Activated naive CD8-positive, alpha-beta T cell treated with anti-CD3 and anti-CD28 coated beads for 36 hours (primary cell): ENCODE measurements at regions not wholly inside any gene's neighbourhood (a gene's known extent, or its start where the extent isn't known, plus 50 kb on each side); places are given as distances from the start of the nearest gene placed in this dataset.

Experiments
- DNase-seq: peaks from one replicate; pipeline ENCODE4 v3.0.0; 2021
- H3K27ac Mint-ChIP-seq: one replicate; pipeline ENCODE4 v1.8.0; 2022; ENCODE audit warnings: mild to moderate bottlenecking, moderate library complexity, mixed read lengths
- H3K27me3 Mint-ChIP-seq: one replicate; pipeline ENCODE4 v1.8.0; 2022; ENCODE audit warnings: mild to moderate bottlenecking, mixed read lengths
- H3K36me3 Mint-ChIP-seq: one replicate; pipeline ENCODE4 v1.8.0; 2021; ENCODE audit warnings: mild to moderate bottlenecking, mixed read lengths
- H3K4me1 Mint-ChIP-seq: one replicate; pipeline ENCODE4 v1.8.0; 2021; ENCODE audit warnings: mixed read lengths
- H3K4me3 Mint-ChIP-seq: one replicate; pipeline ENCODE4 v1.8.0; 2022; ENCODE audit warnings: mild to moderate bottlenecking, moderate library complexity, mixed read lengths
- H3K9me3 Mint-ChIP-seq: one replicate; pipeline ENCODE4 v1.8.0; 2022; ENCODE audit warnings: mixed read lengths

- H3K9me3 Mint-ChIP-seq, result no peaks in the 10 kb centered on the region
- H3K27me3 Mint-ChIP-seq, result peaks cover 31% of the 10 kb centered on the region
- no peak for DNase-seq
- H3K36me3 Mint-ChIP-seq, result no peaks in the 10 kb centered on the region
- H3K4me1 Mint-ChIP-seq, result peaks cover 6% of the 10 kb centered on the region
- H3K4me3 Mint-ChIP-seq, result no peak overlapping the region
- H3K27ac Mint-ChIP-seq, result no peak overlapping the region
Observed at GRCh38 chr17:33668516-33668915, 375.4 kb upstream of the ASIC2 start.

- H3K4me3 Mint-ChIP-seq, result no peak overlapping the region
- peaks cover 11% of the 10 kb centered on the region for H3K4me1 Mint-ChIP-seq
- H3K27me3 Mint-ChIP-seq, result peaks cover 25% of the 10 kb centered on the region
- H3K36me3 Mint-ChIP-seq, result no peaks in the 10 kb centered on the region
- no peak overlapping the region for H3K27ac Mint-ChIP-seq
- DNase-seq, result no peak
- H3K9me3 Mint-ChIP-seq, result no peaks in the 10 kb centered on the region
Observed at GRCh38 chr17:33671491-33671890, 378.4 kb upstream of the ASIC2 start.

DNA sequence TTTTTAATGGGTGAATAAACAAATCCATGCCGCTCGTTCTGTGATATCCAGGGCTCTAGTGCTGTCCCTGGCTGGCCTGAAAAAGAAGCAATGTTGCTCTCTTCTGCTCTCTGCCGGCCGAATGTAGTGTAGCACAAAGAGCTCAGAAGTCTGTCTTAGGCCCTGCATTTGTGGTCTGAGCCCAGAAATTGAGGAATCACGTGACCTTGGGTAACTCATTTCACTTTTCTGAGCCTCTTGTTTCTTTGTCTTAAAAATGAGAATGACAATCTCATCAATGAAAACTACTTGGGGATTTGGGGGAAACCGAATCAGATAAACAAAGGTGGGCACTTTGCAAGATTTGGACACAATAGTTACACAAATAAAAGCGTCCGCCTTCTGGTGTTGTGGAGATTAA is 381.6 kb upstream of the ASIC2 start:
- Mint-ChIP-seq H3K36me3 (no peaks in the 10 kb centered on the region), H3K27me3 (peaks cover 33% of the 10 kb centered on the region), H3K27ac (no peak overlapping the region), H3K4me1 (peaks cover 10% of the 10 kb centered on the region), H3K4me3 (no peak overlapping the region), H3K9me3 (no peaks in the 10 kb centered on the region)
- DNase-seq, result peak; percentile 33

GRCh38 chr17:33676444-33676843 is 383.3 kb upstream of the ASIC2 start:
- DNase-seq, result no peak
- Mint-ChIP-seq H3K4me1 (peaks cover 10% of the 10 kb centered on the region), H3K4me3 (no peak overlapping the region), H3K27me3 (peaks cover 30% of the 10 kb centered on the region), H3K9me3 (no peaks in the 10 kb centered on the region), H3K36me3 (no peaks in the 10 kb centered on the region), H3K27ac (no peak overlapping the region)

GRCh38 chr17:33679595-33679994 is 386.5 kb upstream of the ASIC2 start:
- H3K36me3 Mint-ChIP-seq, result no peaks in the 10 kb centered on the region
- no peaks in the 10 kb centered on the region for H3K9me3 Mint-ChIP-seq

DNA sequence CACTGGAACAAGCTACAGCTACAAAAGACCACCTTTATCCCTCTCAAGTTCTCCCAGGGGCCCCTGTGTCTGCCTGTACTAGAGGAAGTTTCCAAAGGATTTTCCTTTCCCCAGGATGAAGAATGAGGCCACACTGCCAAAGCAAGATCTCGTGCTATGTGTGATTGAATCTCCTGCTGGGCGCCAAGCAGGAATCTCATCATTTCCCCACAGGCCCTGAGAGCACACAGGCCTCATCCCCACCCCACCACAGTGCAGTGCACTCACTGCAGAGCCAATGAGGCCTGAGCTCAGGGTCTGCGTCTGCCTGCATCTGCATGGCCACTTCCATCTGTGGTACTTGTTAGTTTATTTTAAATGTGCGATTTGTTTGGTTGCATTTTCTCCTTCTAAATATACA is 387.4 kb upstream of the ASIC2 start:
- DNase-seq, result no peak
- H3K27me3 Mint-ChIP-seq, result peaks cover 12% of the 10 kb centered on the region
- no peaks in the 10 kb centered on the region for H3K9me3 Mint-ChIP-seq
- H3K4me1 Mint-ChIP-seq, result peaks cover 10% of the 10 kb centered on the region
- H3K4me3 Mint-ChIP-seq, result no peak overlapping the region
- no peak overlapping the region for H3K27ac Mint-ChIP-seq
- H3K36me3 Mint-ChIP-seq, result no peaks in the 10 kb centered on the region

More at GRCh38 chr17:33679595-33679994, 386.5 kb upstream of the ASIC2 start:
- Mint-ChIP-seq H3K27me3 (peaks cover 14% of the 10 kb centered on the region), H3K27ac (no peak overlapping the region), H3K4me1 (peaks cover 10% of the 10 kb centered on the region), H3K4me3 (no peak overlapping the region)
- no peak for DNase-seq

DNA sequence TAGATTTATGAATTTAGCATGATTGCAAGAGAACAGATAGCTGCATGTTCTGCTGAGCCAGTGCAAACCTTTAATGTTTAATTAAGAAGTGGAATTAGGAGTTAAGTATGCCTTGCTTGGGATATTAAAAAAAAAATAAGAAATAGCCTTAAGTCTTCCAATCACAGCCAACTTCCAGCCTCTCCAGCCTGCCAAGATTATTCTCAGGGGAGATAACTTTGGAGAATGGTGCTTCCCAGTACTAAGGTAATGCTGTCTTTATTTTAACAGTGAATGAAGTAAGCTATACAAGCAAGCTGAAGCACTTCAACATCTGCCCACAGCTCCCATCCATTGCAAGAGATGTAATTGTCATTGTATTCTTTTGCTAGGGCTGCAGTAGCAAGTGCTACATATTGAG is 389.5 kb upstream of the ASIC2 start:
- Mint-ChIP-seq H3K36me3 (no peaks in the 10 kb centered on the region), H3K27ac (no peak overlapping the region)

DNA sequence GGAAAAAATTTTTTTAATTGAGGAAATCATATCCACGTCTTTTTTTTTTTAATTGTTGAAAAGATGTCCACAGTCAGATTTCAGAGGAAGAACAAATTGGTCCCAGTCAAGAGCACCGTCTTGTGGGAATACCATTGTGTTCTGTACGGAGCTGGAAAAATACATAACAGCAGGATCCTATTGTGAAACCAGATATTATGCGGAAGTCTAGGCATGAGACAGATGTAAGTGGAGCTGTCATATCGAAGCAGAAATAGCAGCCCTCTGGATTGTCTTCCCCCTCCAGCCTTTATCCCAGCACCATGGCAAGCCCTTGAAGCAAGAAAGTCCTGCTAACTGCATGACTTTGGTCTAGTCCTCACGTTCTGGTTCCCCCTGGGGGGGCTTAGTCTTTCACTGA is 391.6 kb upstream of the ASIC2 start:
- no peaks in the 10 kb centered on the region for H3K9me3 Mint-ChIP-seq
- no peak overlapping the region for H3K27ac Mint-ChIP-seq
- H3K4me3 Mint-ChIP-seq, result no peak overlapping the region
- no peaks in the 10 kb centered on the region for H3K36me3 Mint-ChIP-seq
- no peak for DNase-seq
- H3K27me3 Mint-ChIP-seq, result peaks cover 7% of the 10 kb centered on the region
- no peaks in the 10 kb centered on the region for H3K4me1 Mint-ChIP-seq

More for the DNA sequence above, 389.5 kb upstream of the ASIC2 start:
- Mint-ChIP-seq H3K9me3 (no peaks in the 10 kb centered on the region), H3K27me3 (peaks cover 12% of the 10 kb centered on the region), H3K4me3 (no peak overlapping the region), H3K4me1 (no peaks in the 10 kb centered on the region)
- no peak for DNase-seq

DNA sequence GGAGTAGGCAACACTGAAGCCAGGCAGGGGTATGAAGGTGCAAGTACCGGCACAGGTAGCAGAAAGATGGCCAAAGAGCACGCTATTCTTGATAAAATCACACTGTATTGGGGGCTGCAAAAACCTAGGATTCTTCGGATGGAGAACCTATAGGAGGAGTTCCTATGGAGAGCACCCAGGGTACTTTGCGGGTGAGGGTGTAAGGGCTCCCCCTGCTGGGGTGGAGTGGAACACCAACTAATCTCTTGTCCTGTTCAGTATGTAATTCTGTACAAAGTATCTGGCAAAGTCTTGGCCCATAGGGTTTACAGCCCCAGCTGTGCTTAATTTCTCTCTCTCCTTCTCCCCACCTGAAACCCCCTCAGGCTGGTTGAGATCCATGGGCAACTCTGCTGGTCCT is 393.1 kb upstream of the ASIC2 start:
- no peaks in the 10 kb centered on the region for H3K9me3 Mint-ChIP-seq
- no peaks in the 10 kb centered on the region for H3K4me1 Mint-ChIP-seq
- DNase-seq, result peak; percentile 20
- H3K4me3 Mint-ChIP-seq, result no peak overlapping the region
- no peaks in the 10 kb centered on the region for H3K36me3 Mint-ChIP-seq
- H3K27ac Mint-ChIP-seq, result no peak overlapping the region
- peaks cover 3% of the 10 kb centered on the region for H3K27me3 Mint-ChIP-seq

DNA sequence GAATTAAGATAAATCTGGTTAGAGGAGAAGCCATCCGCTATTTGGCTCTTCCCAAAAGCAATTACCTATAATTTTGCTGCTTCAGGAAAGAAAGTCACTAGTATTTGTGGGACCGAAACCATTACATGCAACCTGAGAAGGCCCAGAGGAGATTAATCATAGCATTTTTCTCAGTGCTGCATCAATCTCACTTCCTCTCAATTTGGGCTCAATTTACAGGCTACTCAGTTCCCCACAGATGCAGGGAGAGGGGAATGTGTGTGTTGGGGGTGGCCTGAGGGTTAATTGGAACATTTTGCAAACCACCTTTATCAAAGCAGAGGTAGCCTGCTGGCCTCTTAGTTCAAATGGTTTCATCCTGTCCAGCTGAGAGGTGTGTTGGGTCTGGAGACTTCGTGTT is 394.7 kb upstream of the ASIC2 start:
- H3K4me3 Mint-ChIP-seq, result no peak overlapping the region
- no peaks in the 10 kb centered on the region for H3K4me1 Mint-ChIP-seq
- no peaks in the 10 kb centered on the region for H3K9me3 Mint-ChIP-seq
- H3K27ac Mint-ChIP-seq, result no peak overlapping the region
- no peak for DNase-seq
- H3K27me3 Mint-ChIP-seq, result peaks cover 3% of the 10 kb centered on the region
- H3K36me3 Mint-ChIP-seq, result no peaks in the 10 kb centered on the region

GRCh38 chr17:33688771-33689170 is 395.7 kb upstream of the ASIC2 start:
- no peak for DNase-seq
- Mint-ChIP-seq H3K4me1 (no peaks in the 10 kb centered on the region), H3K9me3 (no peaks in the 10 kb centered on the region), H3K27me3 (peaks cover 3% of the 10 kb centered on the region), H3K36me3 (no peaks in the 10 kb centered on the region), H3K27ac (no peak overlapping the region), H3K4me3 (no peak overlapping the region)

DNA sequence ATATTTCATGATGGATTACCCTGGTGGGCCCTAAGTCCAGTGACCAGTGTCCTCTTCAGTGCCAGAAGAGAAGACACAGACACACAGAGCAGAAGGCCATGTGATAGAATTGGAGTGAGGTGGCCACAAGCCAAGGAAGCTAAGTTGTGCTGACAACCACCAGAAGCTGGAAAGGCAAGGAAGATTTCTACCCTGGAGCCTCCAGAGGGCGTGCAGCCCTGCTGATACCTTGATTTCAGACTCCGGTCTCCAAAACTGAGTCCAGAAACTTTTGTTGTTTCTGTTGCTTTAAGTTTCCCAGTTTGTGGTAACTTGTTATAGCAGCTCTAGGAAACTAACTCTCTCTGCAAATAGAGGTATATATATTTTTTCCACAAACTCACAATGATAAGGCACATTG is 396.6 kb upstream of the ASIC2 start:
- Mint-ChIP-seq H3K9me3 (no peaks in the 10 kb centered on the region), H3K27me3 (peaks cover 12% of the 10 kb centered on the region), H3K4me3 (no peak overlapping the region), H3K4me1 (no peaks in the 10 kb centered on the region), H3K36me3 (no peaks in the 10 kb centered on the region), H3K27ac (no peak overlapping the region)
- no peak for DNase-seq

DNA sequence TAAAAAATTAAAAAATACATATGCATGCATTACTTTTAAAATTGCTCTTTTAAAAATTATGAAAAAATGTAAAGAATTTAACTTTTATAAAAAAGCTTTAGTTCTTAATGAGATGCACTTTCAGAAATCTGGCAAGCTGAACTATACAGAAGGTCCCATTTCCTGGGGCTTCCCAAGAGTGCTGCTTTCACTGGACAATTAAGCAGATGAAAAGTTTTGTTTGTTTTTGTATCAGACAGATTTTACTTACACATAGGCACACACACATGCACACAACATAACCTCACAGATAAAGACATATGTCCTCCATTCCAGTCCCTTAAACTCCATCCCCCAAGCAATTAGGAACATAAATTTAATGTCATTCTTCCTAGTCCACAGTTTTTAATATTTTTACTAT is 402.3 kb upstream of the ASIC2 start:
- DNase-seq, result no peak
- Mint-ChIP-seq H3K27me3 (peaks cover 15% of the 10 kb centered on the region), H3K9me3 (no peaks in the 10 kb centered on the region), H3K27ac (no peak overlapping the region), H3K4me1 (no peaks in the 10 kb centered on the region), H3K36me3 (no peaks in the 10 kb centered on the region), H3K4me3 (no peak overlapping the region)

- H3K9me3 Mint-ChIP-seq, result no peaks in the 10 kb centered on the region
- H3K27me3 Mint-ChIP-seq, result peaks cover 15% of the 10 kb centered on the region
- H3K36me3 Mint-ChIP-seq, result no peaks in the 10 kb centered on the region
- DNase-seq, result no peak
- no peaks in the 10 kb centered on the region for H3K4me1 Mint-ChIP-seq
- no peak overlapping the region for H3K27ac Mint-ChIP-seq
- no peak overlapping the region for H3K4me3 Mint-ChIP-seq
Observed at GRCh38 chr17:33696102-33696501, 403.0 kb upstream of the ASIC2 start.

- H3K27me3 Mint-ChIP-seq, result peaks cover 15% of the 10 kb centered on the region
- H3K36me3 Mint-ChIP-seq, result no peaks in the 10 kb centered on the region
- no peaks in the 10 kb centered on the region for H3K9me3 Mint-ChIP-seq
- no peaks in the 10 kb centered on the region for H3K4me1 Mint-ChIP-seq
- H3K4me3 Mint-ChIP-seq, result no peak overlapping the region
- no peak overlapping the region for H3K27ac Mint-ChIP-seq
- DNase-seq, result no peak
Observed at GRCh38 chr17:33697557-33697956, 404.5 kb upstream of the ASIC2 start.

- no peak overlapping the region for H3K4me3 Mint-ChIP-seq
- peaks cover 3% of the 10 kb centered on the region for H3K27me3 Mint-ChIP-seq
- peaks cover 5% of the 10 kb centered on the region for H3K9me3 Mint-ChIP-seq
- no peaks in the 10 kb centered on the region for H3K36me3 Mint-ChIP-seq
- DNase-seq, result no peak
- H3K27ac Mint-ChIP-seq, result no peak overlapping the region
- H3K4me1 Mint-ChIP-seq, result no peaks in the 10 kb centered on the region
Observed at GRCh38 chr17:33701910-33702309, 408.8 kb upstream of the ASIC2 start.

- Mint-ChIP-seq H3K27me3 (peaks cover 3% of the 10 kb centered on the region), H3K9me3 (peaks cover 5% of the 10 kb centered on the region), H3K27ac (no peak overlapping the region), H3K36me3 (no peaks in the 10 kb centered on the region), H3K4me3 (no peak overlapping the region), H3K4me1 (no peaks in the 10 kb centered on the region)
- no peak for DNase-seq
Observed at GRCh38 chr17:33704856-33705255, 411.8 kb upstream of the ASIC2 start.
